ENCODE measurements at regions not wholly inside any gene's neighbourhood (a gene's known extent, or its start where the extent isn't known, plus 50 kb on each side); places are given as distances from the start of the nearest gene placed in this dataset.

GRCh38 chr10:128839701-128840100 is 627.3 kb upstream of the MGMT start:
- no peaks in the 10 kb centered on the region for H3K27me3 ChIP-seq (ENCODE audit: control insufficient read depth, insufficient read depth, low read length)
- DNase-seq (ENCODE audit: low read depth), result no peak
- no peaks in the 10 kb centered on the region for H3K36me3 ChIP-seq (ENCODE audit: control insufficient read depth, insufficient read depth, low read length)
- no peak for TF ChIP-seq CTCF (IDR thresholded peaks at IDR 0.05; ENCODE audit: insufficient read depth, low read length, poor library complexity, severe bottlenecking)
- no peak overlapping the region for H3K4me3 ChIP-seq (ENCODE audit: low read depth, low read length)

GRCh38 chr10:128843972-128844371 is 623.1 kb upstream of the MGMT start:
- Histone ChIP-seq H3K36me3 (ENCODE audit: control insufficient read depth, insufficient read depth, low read length) (no peaks in the 10 kb centered on the region), H3K4me3 (ENCODE audit: low read depth, low read length) (no peak overlapping the region), H3K27me3 (ENCODE audit: control insufficient read depth, insufficient read depth, low read length) (no peaks in the 10 kb centered on the region)
- TF ChIP-seq CTCF (IDR thresholded peaks at IDR 0.05; ENCODE audit: insufficient read depth, low read length, poor library complexity, severe bottlenecking), result no peak
- DNase-seq (ENCODE audit: low read depth), result no peak

- no peak for DNase-seq (ENCODE audit: low read depth)
- Histone ChIP-seq H3K36me3 (ENCODE audit: control insufficient read depth, insufficient read depth, low read length) (no peaks in the 10 kb centered on the region), H3K27me3 (ENCODE audit: control insufficient read depth, insufficient read depth, low read length) (no peaks in the 10 kb centered on the region), H3K4me3 (ENCODE audit: low read depth, low read length) (no peak overlapping the region)
- TF ChIP-seq CTCF (IDR thresholded peaks at IDR 0.05; ENCODE audit: insufficient read depth, low read length, poor library complexity, severe bottlenecking), result no peak
Observed at GRCh38 chr10:128846927-128847326, 620.1 kb upstream of the MGMT start.

- Histone ChIP-seq H3K36me3 (ENCODE audit: control insufficient read depth, insufficient read depth, low read length) (no peaks in the 10 kb centered on the region), H3K4me3 (ENCODE audit: low read depth, low read length) (no peak overlapping the region), H3K27me3 (ENCODE audit: control insufficient read depth, insufficient read depth, low read length) (no peaks in the 10 kb centered on the region)
- TF ChIP-seq CTCF (IDR thresholded peaks at IDR 0.05; ENCODE audit: insufficient read depth, low read length, poor library complexity, severe bottlenecking), result no peak
- DNase-seq (ENCODE audit: low read depth), result no peak
Observed at GRCh38 chr10:128848810-128849209, 618.2 kb upstream of the MGMT start.

- Histone ChIP-seq H3K4me3 (ENCODE audit: low read depth, low read length) (no peak overlapping the region), H3K36me3 (ENCODE audit: control insufficient read depth, insufficient read depth, low read length) (no peaks in the 10 kb centered on the region), H3K27me3 (ENCODE audit: control insufficient read depth, insufficient read depth, low read length) (no peaks in the 10 kb centered on the region)
- no peak for DNase-seq (ENCODE audit: low read depth)
- no peak for TF ChIP-seq CTCF (IDR thresholded peaks at IDR 0.05; ENCODE audit: insufficient read depth, low read length, poor library complexity, severe bottlenecking)
Observed at GRCh38 chr10:128850647-128851046, 616.4 kb upstream of the MGMT start.

GRCh38 chr10:128851281-128851680 is 615.8 kb upstream of the MGMT start:
- Histone ChIP-seq H3K27me3 (ENCODE audit: control insufficient read depth, insufficient read depth, low read length) (no peaks in the 10 kb centered on the region), H3K4me3 (ENCODE audit: low read depth, low read length) (no peak overlapping the region), H3K36me3 (ENCODE audit: control insufficient read depth, insufficient read depth, low read length) (no peaks in the 10 kb centered on the region)
- no peak for TF ChIP-seq CTCF (IDR thresholded peaks at IDR 0.05; ENCODE audit: insufficient read depth, low read length, poor library complexity, severe bottlenecking)
- DNase-seq (ENCODE audit: low read depth), result no peak

Data from kidney epithelial cell (primary cell).